Tibial nerve (tissue), 4 donors: ENCODE measurements at regions not wholly inside any gene's neighbourhood (a gene's known extent, or its start where the extent isn't known, plus 50 kb on each side); places are given as distances from the start of the nearest gene placed in this dataset.
"Not testable (repeated sequence)": the region's sequence is repeated elsewhere in the genome, so short reads cannot be mapped to it uniquely, and the experiment has no call there.

Experiments
- DNase-seq, 2 donors: peaks; one replicate each; pipeline ENCODE4 v3.0.0-alpha.2; 2019; ENCODE audit warnings: low spot score in 2 of 2
- H3K27ac ChIP-seq, 4 donors: fragments of 200-600 bp; sonication (generic) in 3 of 4; one replicate each; pipeline ENCODE4 v1.5.1; 2017 to 2019; ENCODE audit warnings: mild to moderate bottlenecking in 1 of 4
- H3K27me3 ChIP-seq, 2 donors: fragments of 200-600 bp; sonication (generic) in 1 of 2; one replicate each; pipeline versions ENCODE4 v1.5.1 to v1.6.0; 2017 to 2019
- H3K36me3 ChIP-seq, 3 donors: fragments of 200-600 bp; sonication (generic); one replicate each; pipeline ENCODE4 v1.5.1; 2018 to 2019
- H3K4me1 ChIP-seq, 4 donors: fragments of 200-600 bp; sonication (generic) in 3 of 4; one replicate each; pipeline ENCODE4 v1.5.1; 2017 to 2019
- H3K4me3 ChIP-seq, 4 donors: fragments of 200-600 bp; sonication (generic) in 3 of 4; one replicate each; pipeline ENCODE4 v1.5.1; 2017 to 2019; ENCODE audit warnings: mild to moderate bottlenecking in 1 of 4, moderate library complexity in 1 of 4
- H3K9me3 ChIP-seq, 4 donors: fragments of 200-600 bp; sonication (generic) in 3 of 4; one replicate each; pipeline ENCODE4 v1.5.1; 2017 to 2019
- CTCF ChIP-seq, 5 experiments: fragments of 200-600 bp in 3 of 5; fragments of 450-650 bp in 2 of 5; sonication (generic) in 3 of 5; IDR thresholded peaks; one replicate each; pipeline ENCODE4 v1.5.1; 2016 to 2019; ENCODE audit warnings: antibody characterized with exemption in 5 of 5, mild to moderate bottlenecking in 3 of 5, moderate library complexity in 2 of 5
- EP300 ChIP-seq, 2 donors: sonication (generic); formaldehyde crosslinking; IDR thresholded peaks; one replicate each; pipeline ENCODE4 v1.6.1; 2017; ENCODE audit warnings: antibody characterized with exemption in 2 of 2, mild to moderate bottlenecking in 1 of 2
- POLR2A ChIP-seq, 2 donors: fragments of 450-650 bp; IDR thresholded peaks; one replicate each; pipeline ENCODE4 v1.6.1; 2017; ENCODE audit warnings: antibody characterized with exemption in 2 of 2, mild to moderate bottlenecking in 2 of 2, moderate library complexity in 2 of 2
- whole genome bisulfite sequencing, 2 donors: methylation state at CpG; one replicate each; pipeline ENCODE4 v1.1.5; 2018; 5-methylcytosine and 5-hydroxymethylcytosine counted together

GRCh38 chr4:127525608-127526007 is 107.1 kb upstream of the INTU start:
- no peak for DNase-seq
- Histone ChIP-seq H3K9me3 (peaks cover 0 to 3% (median 0%) of the 10 kb centered on the region in 4 donors), H3K27ac (no peak overlapping the region), H3K36me3 (no peaks in the 10 kb centered on the region), H3K4me1 (no peaks in the 10 kb centered on the region), H3K4me3 (no peak overlapping the region), H3K27me3 (no peaks in the 10 kb centered on the region)
- TF ChIP-seq CTCF (IDR thresholded peaks at IDR 0.05): no peak
- no peak for TF ChIP-seq POLR2A (IDR thresholded peaks at IDR 0.05)
- no peak for TF ChIP-seq EP300 (IDR thresholded peaks at IDR 0.05)

GRCh38 chr4:127528302-127528701 is 104.5 kb upstream of the INTU start:
- DNase-seq: no peak
- WGBS, 2 donors: 55 to 95% methylated on average over 1 of the region's 1 CpG
- TF ChIP-seq CTCF (IDR thresholded peaks at IDR 0.05) (no peak), EP300 (IDR thresholded peaks at IDR 0.05) (no peak), POLR2A (IDR thresholded peaks at IDR 0.05) (no peak)

GRCh38 chr4:127529879-127530278 is 102.9 kb upstream of the INTU start:
- peaks cover 0 to 14% (median 3%) of the 10 kb centered on the region in 4 donors for H3K4me1 ChIP-seq
- not testable (repeated sequence) for H3K27ac ChIP-seq, H3K36me3 ChIP-seq, DNase-seq, H3K9me3 ChIP-seq, H3K27me3 ChIP-seq, H3K4me3 ChIP-seq

More at GRCh38 chr4:127528302-127528701, 104.5 kb upstream of the INTU start:
- H3K4me3 ChIP-seq: no peak overlapping the region
- H3K4me1 ChIP-seq: peaks cover 0 to 9% (median 2%) of the 10 kb centered on the region in 4 donors
- H3K27me3 ChIP-seq: no peaks in the 10 kb centered on the region
- no peak overlapping the region for H3K27ac ChIP-seq
- no peaks in the 10 kb centered on the region for H3K36me3 ChIP-seq
- H3K9me3 ChIP-seq: peaks cover 0 to 3% (median 0%) of the 10 kb centered on the region in 4 donors

- H3K27me3 ChIP-seq: no peaks in the 10 kb centered on the region
- no peak for TF ChIP-seq POLR2A (IDR thresholded peaks at IDR 0.05)
- peak in 1 of 2 donors; percentile 87 for TF ChIP-seq EP300 (IDR thresholded peaks at IDR 0.05)
- H3K36me3 ChIP-seq: no peaks in the 10 kb centered on the region
- peak overlapping the region in 1 of 4 donors; percentile 42 for H3K27ac ChIP-seq
- peaks cover 0 to 3% (median 0%) of the 10 kb centered on the region in 4 donors for H3K9me3 ChIP-seq
- 35 to 60% methylated on average over 1 of the region's 1 CpG for WGBS, 2 donors
- peak; percentile 27 to 83 for DNase-seq
- peaks cover 0 to 14% (median 3%) of the 10 kb centered on the region in 4 donors for H3K4me1 ChIP-seq
- H3K4me3 ChIP-seq: no peak overlapping the region
Observed at GRCh38 chr4:127533028-127533700, 99.6 kb upstream of the INTU start.

GRCh38 chr4:127534041-127534825 is 98.5 kb upstream of the INTU start:
- Histone ChIP-seq H3K9me3 (peaks cover 0 to 3% (median 0%) of the 10 kb centered on the region in 4 donors), H3K27me3 (no peaks in the 10 kb centered on the region), H3K27ac (no peak overlapping the region), H3K36me3 (no peaks in the 10 kb centered on the region), H3K4me1 (peaks cover 0 to 14% (median 3%) of the 10 kb centered on the region in 4 donors), H3K4me3 (no peak overlapping the region)
- TF ChIP-seq CTCF (IDR thresholded peaks at IDR 0.05) (no peak), POLR2A (IDR thresholded peaks at IDR 0.05) (no peak), EP300 (IDR thresholded peaks at IDR 0.05) (no peak)
- DNase-seq: no peak
- 78 to 82% methylated on average over 4 of the region's 4 CpGs for WGBS, 2 donors

GRCh38 chr4:127538016-127538415 is 94.7 kb upstream of the INTU start:
- Histone ChIP-seq H3K4me1 (peaks cover 0 to 8% (median 2%) of the 10 kb centered on the region in 4 donors), H3K27me3 (no peaks in the 10 kb centered on the region), H3K36me3 (no peaks in the 10 kb centered on the region), H3K9me3 (no peaks in the 10 kb centered on the region), H3K27ac (no peak overlapping the region), H3K4me3 (no peak overlapping the region)
- no peak for DNase-seq
- 53 to 57% methylated on average over 1 of the region's 1 CpG for WGBS, 2 donors
- TF ChIP-seq POLR2A (IDR thresholded peaks at IDR 0.05) (no peak), CTCF (IDR thresholded peaks at IDR 0.05) (no peak), EP300 (IDR thresholded peaks at IDR 0.05) (no peak)
